GM18505 (cell line): ENCODE measurements at regions not wholly inside any gene's neighbourhood (a gene's known extent, or its start where the extent isn't known, plus 50 kb on each side); places are given as distances from the start of the nearest gene placed in this dataset.

Source experiments
- ATAC-seq: cut with Tn5 transposase; IDR thresholded peaks from one replicate; pipeline ENCODE4 v1.9.1; 2021; ENCODE audit not compliant: unreplicated experiment
- POLR2A ChIP-seq: IDR thresholded peaks from 4 replicates; pipeline ENCODE4 v1.6.1; 2011; ENCODE audit warnings: borderline replicate concordance; ENCODE audit not compliant: insufficient read depth, insufficient read length; ENCODE audit errors: extremely low read depth

DNA sequence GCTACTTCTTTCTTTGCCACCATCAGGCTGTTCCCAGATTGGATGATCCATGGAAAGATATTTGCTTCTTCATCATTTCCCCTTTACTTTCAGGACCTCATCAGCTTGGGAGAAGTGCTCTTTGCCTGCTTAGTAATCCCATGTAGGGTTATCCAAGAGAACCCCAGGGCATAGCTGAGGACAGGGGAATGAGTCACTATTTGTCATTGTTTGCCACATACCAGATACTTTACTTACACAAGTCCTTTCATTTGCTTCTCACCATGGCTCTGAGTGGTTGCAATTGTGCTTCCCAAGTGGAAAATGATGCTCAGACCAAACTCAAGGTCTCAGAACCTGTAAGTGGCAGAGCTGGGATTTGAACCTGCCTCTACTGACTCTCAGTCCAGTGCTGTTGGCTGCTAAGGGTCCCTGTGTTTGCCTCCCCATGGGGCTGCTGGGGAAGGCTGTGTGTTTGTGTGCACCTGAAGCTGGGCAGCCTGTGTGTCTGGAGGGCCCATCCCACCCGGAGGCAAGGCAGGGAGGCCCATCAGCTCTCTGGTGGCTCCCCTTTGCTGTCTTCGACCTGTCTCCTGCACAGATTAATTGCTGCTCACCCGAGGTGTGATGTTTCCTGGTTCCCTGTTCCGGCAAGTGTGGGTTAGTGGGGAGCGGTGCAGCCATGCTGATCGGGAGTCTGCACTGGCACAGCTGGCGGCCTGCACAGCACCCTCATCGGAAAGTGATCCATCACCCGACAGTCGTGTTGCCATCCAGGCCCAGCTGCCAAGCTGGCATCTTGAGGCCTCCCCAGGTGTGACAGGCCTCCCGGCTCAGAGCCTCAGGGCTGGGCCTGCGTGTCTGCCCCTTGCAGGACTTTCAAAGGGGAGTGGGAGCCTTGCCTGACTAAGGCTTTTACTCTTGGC lies 228.8 kb downstream of the DHX35 start:
- no peak for TF ChIP-seq POLR2A
- no peak for ATAC-seq

- no peak for TF ChIP-seq POLR2A
- no peak for ATAC-seq
Measured at GRCh38 chr20:39188266-39188765, 226.2 kb downstream of the DHX35 start.

- no peak for TF ChIP-seq POLR2A
- no peak for ATAC-seq
Measured at GRCh38 chr20:39181490-39181889, 219.3 kb downstream of the DHX35 start.

DNA sequence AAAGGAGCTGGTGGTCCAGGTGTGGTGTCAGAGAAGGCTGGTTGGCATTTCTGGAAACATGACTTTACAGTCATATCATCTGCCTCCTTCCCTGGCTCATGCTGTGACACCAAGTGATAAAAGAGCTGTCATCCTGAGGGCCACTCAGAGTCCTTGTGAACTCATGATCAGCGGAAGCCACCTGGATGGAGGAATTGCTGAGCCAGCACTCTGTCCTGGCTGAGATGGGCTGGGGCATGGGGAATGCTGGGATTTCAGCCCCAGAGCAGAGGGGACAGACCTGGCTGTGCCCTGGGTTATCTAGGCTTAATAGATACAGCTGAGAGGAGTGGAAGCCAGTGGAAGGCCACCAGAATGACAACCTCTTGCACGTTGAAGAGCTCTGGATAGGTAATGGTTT lies 214.3 kb downstream of the DHX35 start:
- no peak for ATAC-seq
- TF ChIP-seq POLR2A = no peak

DNA sequence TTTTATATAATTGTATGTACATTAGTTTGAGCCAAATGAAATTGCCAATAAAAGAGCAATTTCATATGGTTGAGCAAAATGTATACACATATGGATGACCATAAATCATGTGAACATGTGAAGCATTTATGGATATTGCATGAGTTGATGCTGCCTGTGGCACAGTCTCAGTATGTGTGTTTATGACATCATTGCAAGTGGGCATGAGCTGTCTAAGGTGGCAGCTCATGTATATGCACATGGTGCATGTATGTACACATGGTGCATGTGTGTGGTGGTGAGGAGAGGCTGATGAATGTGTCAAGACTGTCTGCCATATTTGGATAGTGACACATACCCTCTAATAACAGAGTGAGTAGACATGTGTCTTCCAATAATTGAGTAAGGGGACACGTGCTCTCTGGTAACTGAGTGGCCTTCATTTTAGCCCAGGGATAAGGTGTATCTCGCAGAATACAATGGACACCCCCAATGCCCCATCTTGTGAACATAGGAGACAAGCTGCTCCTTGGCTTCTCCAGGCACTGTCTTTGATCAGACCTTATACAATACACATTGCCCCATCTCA lies 208.8 kb downstream of the DHX35 start:
- TF ChIP-seq POLR2A = no peak
- no peak for ATAC-seq

- no peak for TF ChIP-seq POLR2A
- no peak for ATAC-seq
Measured at GRCh38 chr20:39165099-39165498, 203.0 kb downstream of the DHX35 start.

GRCh38 chr20:39164642-39165041 lies 202.5 kb downstream of the DHX35 start:
- TF ChIP-seq POLR2A = no peak
- no peak for ATAC-seq

DNA sequence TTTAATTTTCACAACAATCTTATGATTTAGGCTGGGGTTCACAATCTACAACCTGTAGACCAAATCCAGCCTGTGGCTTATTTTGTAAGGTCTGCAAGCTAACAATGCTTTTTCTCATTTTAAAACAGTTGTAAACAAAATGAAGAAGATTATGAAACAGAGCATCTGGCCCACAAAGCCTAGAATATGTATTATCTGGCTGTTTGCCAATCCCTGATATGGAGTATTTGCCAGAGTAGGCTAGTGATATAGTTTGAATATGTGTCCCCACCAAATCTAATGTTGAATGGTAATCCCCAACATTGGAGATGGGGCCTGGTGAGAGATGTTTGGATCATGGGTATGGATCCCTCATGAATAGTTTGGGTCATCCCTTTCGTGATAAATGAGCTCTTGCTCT lies 201.8 kb downstream of the DHX35 start:
- no peak for ATAC-seq
- no peak for TF ChIP-seq POLR2A

- ATAC-seq = no peak
- no peak for TF ChIP-seq POLR2A
Measured at GRCh38 chr20:39161900-39162299, 199.8 kb downstream of the DHX35 start.

- ATAC-seq = no peak
- TF ChIP-seq POLR2A = no peak
Measured at GRCh38 chr20:39155971-39156370, 193.8 kb downstream of the DHX35 start.

- no peak for TF ChIP-seq POLR2A
Measured at GRCh38 chr20:39152742-39153141, 190.6 kb downstream of the DHX35 start.

GRCh38 chr20:39152126-39152525 lies 190.0 kb downstream of the DHX35 start:
- TF ChIP-seq POLR2A = no peak
- no peak for ATAC-seq

More at GRCh38 chr20:39152742-39153141, 190.6 kb downstream of the DHX35 start:
- no peak for ATAC-seq

DNA sequence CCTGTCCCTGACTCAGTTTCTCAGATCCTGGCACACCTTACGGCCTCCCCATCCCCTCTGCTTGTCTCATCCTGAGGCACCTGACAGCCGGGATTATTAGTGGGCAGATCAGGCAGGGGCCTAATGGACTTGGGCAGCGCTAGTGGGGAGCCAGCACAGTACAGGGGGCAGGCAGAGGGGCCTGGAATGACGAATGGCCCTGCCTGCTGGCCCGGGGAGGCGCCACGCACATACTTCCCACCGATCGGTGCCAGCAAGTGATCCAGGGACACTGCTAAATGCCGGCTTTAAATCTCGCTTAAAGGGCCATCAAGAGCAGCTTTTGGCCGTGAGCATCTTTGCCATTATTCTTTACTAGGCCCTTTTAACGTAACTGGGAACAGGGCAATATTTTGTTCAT lies 188.4 kb downstream of the DHX35 start:
- no peak for TF ChIP-seq POLR2A
- no peak for ATAC-seq

DNA sequence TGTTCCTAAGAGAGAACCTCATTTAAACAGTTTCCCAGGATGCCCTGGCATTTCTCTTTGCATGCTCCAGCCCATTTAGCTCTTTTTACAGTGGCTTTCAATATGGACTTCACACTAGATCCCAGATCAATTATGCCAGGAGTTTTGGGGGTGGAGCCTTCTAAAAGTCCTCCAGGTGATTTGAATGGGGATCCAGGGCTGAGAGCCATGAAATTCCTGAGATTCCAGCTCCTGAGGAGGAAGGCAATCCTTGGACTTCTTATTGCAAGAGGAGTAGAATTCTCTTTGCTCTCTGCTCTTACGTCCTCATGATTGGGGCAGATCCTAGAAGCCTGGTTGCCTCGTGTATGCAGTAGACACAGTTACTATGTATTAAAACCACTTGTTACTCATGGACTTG lies 184.2 kb downstream of the DHX35 start:
- no peak for TF ChIP-seq POLR2A
- no peak for ATAC-seq
